CD1c-positive myeloid dendritic cell (primary cell): ENCODE measurements at regions not wholly inside any gene's neighbourhood (a gene's known extent, or its start where the extent isn't known, plus 50 kb on each side); places are given as distances from the start of the nearest gene placed in this dataset.
A peak's percentile ranks its signal among the peaks of the same experiment; 100 is the strongest.
"Not testable (repeated sequence)": the region's sequence is repeated elsewhere in the genome, so short reads cannot be mapped to it uniquely, and the experiment has no call there.

Experiments used
- DNase-seq: peaks from one replicate; pipeline ENCODE4 v3.0.0-alpha.2; 2016; ENCODE audit errors: extremely low spot score

DNA sequence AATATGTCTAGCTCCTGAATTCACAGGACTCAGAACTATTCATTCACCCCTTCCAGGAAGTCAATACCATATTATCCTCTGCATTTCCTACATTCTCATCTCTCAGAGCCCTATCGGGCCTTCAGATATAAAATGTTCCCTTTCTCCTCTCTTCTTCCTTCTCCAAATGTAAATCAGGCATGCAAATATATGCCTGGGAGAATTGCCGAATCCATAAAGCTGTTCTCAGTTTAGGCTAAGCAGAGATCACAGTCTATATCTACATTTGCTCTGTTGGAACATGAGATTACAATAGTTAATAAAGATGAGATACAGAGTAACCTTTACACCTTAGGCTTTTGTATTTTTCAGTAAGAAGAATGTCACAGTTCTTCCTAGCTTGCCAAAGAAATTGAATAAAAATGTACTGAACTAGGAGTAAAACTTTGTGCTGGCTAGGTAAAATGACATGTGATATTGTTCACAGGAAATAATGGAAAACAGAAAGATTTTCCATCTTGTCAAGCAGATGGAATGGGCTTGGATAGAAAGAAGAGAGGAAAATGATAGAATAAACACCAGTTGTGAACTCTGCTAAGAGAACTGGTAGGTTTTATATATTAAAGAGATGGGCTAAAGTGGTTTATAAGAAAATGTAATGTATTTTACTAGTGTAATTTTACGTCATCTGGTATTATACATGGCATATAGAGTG lies 161.5 kb downstream of the NRIP1 start:
- DNase-seq: no peak

DNA sequence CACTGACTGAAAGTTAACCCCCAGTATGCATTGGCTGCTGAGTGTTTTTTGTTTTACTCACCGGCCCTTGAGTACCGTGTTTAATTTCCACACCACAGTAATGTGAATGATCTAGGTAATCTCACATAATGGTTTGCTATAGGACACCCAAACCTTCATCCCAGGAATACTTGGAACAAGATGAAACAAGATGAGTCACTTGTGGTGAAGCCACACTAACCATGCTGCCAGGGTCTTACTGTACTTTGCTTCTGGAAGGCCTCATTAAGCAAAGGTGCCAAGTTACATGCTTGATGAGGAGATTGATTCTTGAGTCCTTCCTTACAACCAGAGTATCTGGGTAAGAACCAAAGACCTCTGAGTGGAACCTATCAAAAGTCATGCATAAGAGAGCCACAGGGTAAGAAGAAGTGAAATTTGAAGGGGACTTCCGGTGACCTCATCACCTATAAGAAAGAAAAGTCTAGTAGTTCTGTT lies 163.3 kb downstream of the NRIP1 start:
- peak; percentile 37 for DNase-seq

DNA sequence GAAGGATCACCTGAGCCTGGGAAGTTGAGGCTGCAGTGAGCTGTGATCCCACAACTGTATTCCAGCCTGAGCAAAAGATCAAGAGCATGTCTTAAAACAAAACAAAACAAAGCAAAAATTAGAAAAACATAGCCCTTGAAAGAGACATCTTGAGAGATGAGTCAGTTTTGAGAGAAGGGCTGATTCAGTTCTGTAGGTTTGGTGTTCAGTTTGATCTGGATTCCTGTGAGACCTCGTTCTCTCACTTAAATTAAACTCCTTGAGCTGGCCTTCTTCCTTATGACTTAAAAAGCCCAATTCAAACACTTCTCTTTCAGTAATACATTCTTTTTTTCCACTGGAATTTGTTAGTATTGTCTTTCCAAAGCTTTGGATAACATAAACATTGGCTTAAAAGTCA lies 164.2 kb downstream of the NRIP1 start:
- no peak for DNase-seq

DNA sequence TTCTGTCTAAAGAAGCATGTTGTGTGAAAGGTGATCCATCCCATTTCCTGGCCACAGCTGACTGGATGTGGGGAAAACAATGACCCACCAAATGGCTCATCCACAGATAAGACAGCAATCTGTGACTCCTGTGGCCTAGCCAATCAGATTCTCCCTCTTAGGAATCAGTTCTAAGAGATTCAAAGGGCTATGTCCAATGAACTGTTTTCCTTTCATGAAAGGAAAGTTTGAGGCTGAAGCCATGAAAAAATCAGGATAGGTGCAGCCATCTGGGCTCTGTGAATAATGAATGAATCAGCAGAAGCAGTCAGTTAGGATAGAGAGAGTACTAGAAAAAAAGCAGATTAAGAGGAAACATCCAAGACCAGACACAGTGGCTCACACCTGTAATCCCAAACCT lies 164.7 kb downstream of the NRIP1 start:
- DNase-seq: no peak

DNA sequence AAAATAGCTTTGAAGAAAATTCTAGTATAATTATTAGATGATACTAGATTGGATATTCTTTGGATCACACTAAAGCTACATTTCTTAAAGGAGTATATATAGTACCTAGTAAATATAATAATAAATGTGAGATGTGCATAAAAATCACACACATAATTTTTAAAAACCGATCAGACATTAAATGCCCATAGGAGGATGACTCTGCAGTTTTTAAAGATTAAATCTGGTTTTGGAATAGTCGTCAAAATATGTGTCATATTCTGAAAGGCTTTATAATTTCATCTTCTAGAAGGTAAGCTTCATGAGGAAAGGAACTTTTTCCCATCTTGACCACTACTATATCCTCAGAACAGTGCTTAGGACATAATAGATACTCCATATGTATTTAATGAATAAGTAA lies 169.0 kb downstream of the NRIP1 start:
- DNase-seq: no peak

DNA sequence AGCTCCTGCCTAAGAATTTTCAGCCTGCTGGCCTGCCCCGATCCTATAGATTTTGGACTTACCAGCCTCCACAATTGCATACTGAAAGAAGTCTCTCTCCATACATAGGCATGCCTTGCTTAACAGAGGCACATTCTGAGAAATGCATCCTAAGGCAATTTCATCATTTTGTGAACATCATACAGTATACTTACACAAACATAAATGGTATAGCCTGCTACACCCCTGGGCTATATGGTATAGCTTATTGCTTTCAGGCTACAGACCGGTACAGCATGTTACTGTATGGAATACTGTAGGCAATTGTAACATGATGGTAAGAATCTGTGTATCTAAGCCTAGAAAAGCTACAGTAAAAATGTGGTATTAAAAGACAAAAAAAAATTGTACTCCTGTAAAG lies 174.7 kb downstream of the NRIP1 start:
- DNase-seq: no peak

DNA sequence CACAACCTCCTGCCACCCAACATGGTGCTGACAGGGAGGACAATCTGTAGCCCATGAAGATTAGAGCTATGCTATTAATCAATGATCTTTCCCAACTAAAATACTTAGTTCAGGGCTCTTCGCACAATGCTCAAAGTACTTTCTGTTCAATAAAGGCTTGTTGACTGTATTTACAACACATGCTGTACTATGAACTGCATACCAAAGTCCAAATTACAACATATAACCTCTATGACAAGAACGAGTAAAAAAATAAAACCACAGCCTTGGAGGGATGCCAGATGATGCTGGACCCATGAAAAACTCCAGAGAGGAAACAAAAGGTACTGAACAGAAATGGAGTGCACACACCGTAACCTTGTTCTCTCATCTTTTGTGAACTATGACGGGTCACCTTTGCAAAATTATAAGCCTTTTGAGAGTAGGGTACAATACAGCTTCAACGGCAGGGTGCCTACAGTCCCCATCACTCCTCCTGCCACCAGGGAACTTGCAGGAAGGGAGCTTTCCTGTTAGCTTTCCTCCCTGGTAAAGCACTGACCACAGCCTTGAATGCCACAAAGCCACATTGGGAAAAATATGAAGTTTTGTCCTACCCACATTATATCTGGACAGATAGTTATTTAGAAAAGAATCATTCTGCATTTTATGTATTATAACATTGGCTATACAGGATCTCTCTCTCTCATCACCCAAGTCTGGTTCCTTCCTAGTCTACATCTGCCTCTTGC lies 175.6 kb downstream of the NRIP1 start:
- no peak for DNase-seq

DNA sequence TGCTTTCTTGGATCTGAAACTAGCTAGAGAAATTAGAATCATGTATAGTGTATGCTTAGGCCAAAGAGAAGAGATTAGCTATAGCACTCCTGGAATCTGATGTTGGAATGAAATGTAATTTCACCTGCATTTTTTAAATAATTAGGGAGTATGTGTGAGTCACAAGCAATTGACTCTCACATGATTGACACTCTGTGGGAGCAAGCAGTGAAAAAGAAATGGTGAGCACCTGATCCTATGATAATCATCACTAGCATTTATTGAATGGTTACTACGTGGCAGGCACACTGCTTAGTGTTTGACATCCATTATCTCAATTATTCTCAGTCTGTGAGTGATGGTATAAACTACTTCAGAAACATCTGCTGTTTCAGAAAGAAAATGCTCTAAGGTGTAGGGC lies 176.6 kb downstream of the NRIP1 start:
- no peak for DNase-seq

DNA sequence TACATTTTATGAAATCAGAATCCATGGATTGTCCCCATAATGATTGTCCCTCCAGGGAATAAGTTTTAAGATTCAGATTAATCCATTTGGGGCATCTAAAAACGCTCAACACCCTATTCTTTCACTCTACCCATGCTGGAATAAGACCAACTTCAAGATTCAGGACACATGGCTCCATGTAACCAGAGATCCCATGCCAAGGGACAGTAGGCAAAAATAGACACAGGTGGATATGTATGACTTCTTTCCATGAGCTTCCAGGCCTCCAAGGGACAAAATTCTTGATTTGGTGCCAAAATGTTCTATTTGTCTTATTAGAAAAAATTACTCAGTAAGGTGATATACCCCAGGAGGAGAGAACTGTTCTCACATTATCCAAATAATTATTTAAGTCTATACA lies 178.8 kb downstream of the NRIP1 start:
- DNase-seq: no peak

DNA sequence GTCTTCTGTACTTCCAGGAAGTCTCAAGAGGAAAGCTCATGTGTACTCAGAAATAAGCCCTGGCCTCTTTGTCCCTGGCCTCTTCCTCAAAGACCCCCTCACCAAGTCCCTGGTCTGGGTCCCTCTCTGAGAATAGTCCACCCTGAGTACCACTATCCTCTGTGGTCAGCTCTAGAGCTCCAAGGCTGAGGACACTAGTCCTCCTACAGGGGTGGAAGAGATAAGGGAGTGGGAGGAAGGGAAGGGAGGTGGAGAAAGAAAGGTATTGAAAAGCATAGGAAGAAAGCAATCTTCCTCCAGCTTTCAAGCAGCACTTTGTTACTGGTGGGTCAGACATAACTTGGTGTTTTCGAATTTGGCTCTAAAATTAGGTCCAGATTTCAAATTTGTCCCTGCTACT lies 181.4 kb downstream of the NRIP1 start:
- DNase-seq: no peak

DNA sequence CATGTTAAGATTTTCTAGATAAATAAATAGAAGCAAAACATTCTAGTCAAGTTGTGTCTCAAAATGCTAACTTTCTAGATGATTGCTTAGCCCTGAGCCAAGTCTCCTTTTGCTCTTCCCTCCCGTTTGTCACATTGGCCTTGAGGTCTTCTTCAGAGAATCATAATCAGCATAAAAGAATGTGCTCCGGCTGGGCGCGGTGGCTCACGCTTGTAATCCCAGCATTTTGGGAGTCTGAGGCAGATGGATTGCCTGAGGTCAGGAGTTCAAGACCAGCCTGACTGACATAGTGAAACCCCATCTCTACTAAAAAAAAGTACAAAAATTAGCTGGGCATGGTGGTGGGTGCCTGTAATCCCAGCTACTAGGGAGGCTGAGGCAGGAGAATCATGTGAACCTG lies 182.3 kb downstream of the NRIP1 start:
- not testable (repeated sequence) for DNase-seq

DNA sequence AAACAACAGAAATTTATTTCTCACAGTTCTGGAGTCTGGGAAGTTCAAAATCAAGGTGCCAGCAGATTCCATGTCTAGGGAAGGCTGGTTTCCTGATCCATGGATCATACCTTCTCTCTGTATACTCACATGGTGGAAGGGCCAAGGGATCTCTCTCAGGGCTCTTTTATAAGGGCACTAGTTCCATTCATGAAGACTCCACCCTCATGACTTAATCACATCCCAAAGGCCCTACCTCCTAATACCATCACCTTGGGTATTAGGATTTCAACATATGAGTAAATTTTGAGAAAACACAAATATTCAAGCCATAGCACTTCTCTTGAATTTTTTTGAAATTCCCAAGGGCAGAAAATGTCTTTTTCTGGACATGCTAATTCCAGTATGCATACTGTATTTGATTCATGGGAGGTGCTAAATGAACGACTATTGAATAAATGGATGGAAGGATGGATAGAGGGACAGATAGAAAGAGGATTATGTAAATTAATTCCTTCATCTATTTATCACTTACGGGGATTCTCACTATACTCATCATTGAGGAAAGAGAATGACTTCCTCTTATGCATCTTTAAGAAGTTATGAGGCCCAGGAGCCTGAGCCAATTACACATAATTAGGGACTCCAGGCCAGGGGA lies 182.8 kb downstream of the NRIP1 start:
- DNase-seq: no peak

DNA sequence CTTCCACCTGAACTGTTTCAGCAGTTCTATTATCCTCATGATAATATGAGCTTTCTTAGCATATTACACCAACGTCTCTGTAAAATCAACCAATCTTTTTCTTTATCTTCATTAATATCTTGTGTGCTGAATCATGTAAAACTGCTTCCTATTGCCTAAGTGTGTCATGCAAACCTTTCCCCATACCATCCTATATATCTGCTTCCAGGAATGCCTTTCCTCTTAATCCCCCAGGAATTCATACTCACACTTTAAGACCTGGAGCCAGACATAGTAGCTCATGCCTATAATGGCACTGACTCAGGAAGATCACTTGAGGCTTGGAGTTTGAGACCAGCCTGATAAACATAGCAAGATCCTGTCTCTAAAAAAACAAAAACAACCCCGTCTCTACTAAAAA lies 183.9 kb downstream of the NRIP1 start:
- DNase-seq: no peak

DNA sequence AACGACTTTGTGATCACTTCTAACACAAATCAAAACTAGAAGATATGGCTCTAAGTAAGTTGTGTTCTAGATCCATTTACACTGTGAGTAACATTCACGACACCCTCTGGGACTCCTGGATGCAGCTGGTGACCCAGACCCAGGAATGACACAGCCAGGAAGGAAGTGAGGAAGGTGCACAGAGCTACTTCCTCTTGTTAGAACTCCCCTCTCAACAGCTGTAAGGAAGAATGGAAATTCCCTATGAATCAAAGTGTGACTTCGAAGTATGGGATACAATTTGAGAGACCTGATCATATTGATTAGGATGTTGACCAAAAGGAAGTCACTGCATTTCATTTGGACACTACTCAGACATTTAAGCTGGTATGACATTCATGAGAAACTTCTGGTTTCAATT lies 185.3 kb downstream of the NRIP1 start:
- peak; percentile 65 for DNase-seq

DNA sequence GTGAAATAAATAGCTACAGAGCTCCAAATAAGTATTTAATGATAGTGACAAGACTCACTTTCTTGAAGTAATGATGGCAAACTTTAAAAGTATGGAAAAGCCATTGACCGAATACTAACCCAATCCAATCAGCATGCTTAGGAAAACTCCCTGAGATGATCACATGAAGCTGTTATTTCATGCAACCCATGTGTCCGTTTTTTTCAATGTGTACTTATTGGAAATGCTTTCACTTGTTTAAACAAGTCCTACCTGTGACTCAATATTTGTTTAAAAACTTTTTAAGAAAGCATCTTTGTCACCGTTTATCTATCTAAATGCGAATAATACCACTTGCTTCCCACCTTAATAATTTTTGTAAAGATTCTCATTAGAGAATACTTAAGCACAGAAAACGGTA lies 185.8 kb downstream of the NRIP1 start:
- DNase-seq: no peak

DNA sequence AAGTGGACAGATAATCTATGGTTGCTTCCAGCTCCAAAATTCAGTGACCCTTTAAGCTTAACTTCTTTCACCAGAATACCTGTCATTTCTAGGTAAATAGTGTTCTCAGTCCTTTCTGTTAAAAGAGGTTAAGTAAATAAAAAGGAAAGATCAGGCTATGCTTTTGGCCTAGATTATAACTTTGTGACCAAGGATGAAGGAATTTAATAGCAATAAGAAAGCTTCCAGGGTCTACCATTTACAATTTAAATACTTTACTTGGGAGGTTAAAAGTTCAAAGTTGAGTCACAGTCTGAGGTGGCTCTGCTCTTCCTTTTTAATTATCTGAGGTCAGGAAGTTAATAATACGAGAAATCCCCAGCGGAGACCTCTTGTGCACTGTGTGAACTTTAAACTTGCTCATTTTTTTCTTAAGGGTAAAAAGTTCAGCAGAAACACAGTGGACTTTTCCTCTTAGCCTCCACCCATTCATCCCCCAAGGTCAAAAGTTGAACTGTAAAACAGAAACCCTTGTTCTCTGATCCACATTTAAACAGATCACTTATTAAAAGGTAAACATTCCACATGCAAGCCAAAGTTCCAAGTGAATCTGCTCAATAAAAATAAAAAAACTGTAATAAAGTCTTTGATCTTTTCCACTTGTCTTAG lies 187.1 kb downstream of the NRIP1 start:
- DNase-seq: peak; percentile 65

DNA sequence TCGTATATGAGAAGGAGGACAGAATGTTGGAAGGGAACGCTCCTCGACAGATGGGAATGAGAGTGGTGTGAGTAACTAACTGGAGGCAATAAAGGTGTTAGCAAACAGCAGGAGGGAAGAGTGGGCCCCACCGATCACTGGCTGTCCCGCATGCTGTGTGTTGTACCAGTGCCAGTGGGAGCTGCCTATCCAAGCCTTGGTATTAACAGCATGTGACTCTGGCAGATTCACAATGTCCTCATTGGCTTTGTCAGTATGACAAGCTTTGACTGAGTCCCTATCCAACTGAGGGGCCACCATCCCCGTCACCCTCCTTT lies 188.3 kb downstream of the NRIP1 start:
- DNase-seq: no peak

DNA sequence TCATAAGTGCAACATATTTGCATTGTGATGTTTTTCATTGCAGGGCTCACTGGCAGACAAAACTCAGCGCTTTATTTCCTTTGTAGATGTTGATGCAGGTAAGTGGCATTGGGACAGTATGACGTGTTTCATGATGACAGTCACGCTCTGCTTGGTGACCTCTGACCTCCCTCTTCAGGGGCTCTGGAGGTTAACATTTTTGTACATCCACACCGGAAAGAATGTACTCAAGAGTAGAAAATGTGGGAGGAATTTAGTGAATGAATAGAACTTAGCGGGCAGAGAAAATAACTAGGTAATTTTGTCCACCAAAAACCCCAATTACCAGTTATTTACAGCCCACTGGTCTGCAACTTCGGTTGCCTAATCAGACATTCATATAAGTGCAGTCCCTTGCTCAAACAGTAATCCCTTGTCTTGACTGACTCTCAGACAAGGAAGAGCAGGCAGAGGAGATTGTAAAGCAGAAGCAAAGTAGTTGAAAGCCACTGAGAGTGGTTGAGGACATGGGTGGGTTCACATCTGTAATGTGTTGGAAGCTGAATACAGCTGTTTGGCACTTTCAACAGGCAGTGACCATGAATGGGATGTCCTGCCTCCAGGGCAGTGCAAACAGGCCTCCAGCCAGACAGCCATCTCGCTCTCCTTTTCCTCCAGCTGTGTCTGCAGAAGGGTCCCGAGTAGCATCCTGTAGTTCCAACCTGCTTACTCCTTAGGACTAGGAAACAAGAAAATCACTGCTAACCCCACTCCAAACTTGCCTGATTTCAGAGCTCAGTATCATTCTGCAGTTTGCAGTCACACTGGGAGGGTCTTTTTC lies 188.9 kb downstream of the NRIP1 start:
- no peak for DNase-seq

DNA sequence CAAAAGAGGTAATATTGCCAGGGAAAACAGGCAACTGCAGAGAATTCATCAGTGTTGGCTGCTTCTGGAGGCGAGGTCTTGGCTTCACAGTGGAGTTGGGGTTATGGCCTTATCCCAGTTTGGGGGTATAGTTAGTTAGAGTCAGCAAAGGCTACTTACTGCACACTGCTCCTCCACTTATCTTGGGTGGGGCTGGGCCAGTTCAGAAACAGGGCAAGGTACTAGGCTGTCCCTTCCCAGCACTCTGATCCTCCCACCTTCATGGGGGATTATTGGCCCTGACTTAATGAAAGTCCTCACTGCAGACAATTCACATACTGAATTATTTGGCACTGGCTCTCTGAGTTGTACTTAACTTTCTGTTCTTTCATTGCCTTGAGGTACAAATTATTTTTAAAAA lies 189.6 kb downstream of the NRIP1 start:
- DNase-seq: no peak

DNA sequence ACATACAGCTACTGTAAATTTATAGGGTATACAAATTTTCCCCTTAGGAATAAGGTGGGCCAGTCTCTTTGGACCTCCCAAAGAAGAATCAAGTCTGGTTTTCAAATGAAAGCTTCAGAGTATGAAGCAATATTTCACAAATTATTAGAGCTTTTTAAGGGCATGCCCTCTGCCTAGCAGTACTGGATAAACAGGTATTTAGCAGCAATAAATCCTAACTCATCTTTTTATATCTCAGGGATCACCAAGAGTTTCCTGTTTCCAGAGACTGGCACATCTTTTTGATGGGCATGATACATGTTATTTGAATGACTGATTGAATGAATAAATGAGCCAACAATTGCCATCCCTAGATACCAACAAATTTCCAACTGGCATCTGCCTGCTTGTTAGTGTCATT lies 190.4 kb downstream of the NRIP1 start:
- DNase-seq: no peak

DNA sequence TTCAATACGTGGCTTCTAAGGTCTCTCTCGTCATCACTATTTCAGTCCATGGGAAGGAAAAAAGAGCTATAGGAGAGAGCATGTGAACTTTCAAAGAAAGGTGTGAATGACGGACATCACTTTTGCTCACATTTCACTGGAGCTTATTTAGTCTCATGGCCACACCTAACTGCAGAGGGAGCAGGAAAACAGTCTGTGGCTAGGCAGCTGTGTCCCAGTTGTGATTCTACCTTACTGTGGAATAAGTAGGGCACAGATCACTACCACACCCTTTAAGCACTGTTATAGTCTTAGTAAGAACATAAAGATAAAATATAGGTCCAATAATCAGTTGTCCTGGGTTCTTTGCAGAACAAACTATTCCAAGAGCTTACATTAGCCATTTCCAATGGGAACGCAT lies 192.9 kb downstream of the NRIP1 start:
- no peak for DNase-seq

DNA sequence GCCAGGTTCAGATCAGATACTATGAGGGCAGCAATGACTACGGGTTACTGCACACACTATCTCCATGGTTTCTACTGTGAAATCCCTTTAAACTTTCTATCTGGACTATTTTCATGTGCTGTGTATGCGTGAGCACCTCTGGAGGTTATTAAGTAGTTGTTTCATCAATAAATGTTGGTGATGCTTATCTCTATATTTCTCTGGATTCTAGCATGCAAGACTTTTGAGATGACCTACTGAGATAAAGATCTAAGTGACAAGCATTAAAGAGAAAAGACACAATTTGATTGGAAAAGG lies 194.0 kb downstream of the NRIP1 start:
- no peak for DNase-seq
